NT2/D1 (cell line): ENCODE measurements at regions not wholly inside any gene's neighbourhood (a gene's known extent, or its start where the extent isn't known, plus 50 kb on each side); places are given as distances from the start of the nearest gene placed in this dataset.

Experiments
- SUZ12 ChIP-seq: IDR thresholded peaks from 2 replicates; pipeline ENCODE4 v1.6.1; 2011; ENCODE audit not compliant: insufficient read length, insufficient read depth; ENCODE audit errors: extremely low read depth
- YY1 ChIP-seq: IDR thresholded peaks from 2 replicates; pipeline ENCODE4 v1.6.1; 2011; ENCODE audit not compliant: insufficient read length, insufficient read depth

DNA sequence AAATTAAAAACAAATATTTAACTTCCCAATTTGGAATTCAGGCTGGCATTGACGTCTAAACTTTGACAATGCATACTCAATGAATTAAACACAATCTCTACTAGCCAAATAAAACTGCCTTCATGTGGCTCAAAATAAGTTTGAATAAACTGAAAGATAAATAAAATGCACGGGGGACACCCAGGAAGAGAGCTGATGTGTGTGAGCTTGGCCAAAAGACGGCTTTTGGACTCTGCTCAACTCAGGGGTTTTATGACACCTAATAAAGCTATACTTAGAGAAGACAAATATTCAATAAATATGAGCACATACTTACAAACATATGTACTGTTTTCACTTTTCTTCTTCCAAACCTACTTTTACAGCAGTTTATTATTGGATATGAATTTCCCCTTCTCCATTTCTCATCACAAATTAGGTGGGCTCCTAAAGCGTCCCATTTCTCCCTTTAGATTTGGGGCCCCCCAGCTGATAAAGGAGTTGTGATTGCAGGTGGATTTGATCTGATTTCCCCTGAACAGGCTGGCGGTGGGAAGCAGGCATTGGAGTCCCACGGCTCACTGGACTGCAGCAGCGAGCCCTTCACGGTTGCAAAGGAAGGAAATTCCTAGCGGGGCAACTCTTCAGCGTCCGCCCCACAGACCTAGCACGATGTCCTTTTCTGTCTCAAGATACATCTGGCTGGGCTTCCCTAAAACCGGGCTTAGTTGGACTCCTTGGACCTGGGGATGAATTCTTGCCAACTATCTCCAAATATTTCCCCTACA lies 79.6 kb downstream of the INSIG1 start:
- TF ChIP-seq YY1 (no peak), SUZ12 (no peak)
